Suppressor macrophage treated with lipopolysaccharide for 1 hour (primary cell): ENCODE measurements at regions not wholly inside any gene's neighbourhood (a gene's known extent, or its start where the extent isn't known, plus 50 kb on each side); places are given as distances from the start of the nearest gene placed in this dataset.
A peak's percentile ranks its signal among the peaks of the same experiment; 100 is the strongest.

Experiments
- DNase-seq, 3 donors: peaks; one replicate each; pipeline ENCODE4 v3.0.0-alpha.2; 2020 to 2022

DNA sequence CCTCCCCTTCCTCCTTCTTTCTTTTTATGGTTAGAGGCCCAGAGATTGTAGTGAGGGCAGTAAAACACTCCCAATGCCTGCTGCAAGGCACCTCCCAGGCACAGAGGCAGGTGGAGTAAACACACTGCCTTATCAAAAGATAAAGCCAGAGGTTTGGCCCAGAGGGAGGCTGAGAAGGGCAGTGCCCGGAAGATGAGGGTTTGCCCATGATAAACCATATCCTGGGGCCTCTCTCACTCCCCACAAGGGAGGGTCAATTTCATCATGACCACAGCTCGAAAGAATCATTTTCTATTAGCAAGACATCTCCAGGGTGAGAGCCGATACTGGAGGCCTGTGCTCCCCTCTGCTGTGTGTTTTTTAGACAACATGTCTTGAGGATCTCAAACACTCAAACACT lies 98.5 kb upstream of the FAM9C start:
- DNase-seq, result no peak

DNA sequence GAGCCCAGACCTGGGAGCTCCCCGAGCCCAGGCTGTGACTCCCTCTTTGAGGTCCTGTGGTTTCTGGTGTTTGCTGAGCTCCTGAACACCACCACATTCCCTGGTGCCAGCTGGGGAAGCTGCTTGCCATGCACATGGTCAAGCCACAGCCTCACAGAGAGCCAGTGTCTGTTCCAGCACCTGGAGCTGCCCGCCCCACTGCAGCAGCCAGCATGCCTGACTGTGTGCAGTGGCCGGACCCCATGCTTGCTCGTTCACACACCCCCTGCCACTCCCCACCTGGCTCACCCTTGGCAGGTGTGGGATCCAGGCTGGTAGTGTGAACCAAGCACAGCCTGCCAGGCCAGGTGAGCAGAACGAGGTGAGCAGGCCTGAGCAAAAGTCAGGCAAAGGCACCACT lies 95.6 kb upstream of the FAM9C start:
- DNase-seq, result no peak

DNA sequence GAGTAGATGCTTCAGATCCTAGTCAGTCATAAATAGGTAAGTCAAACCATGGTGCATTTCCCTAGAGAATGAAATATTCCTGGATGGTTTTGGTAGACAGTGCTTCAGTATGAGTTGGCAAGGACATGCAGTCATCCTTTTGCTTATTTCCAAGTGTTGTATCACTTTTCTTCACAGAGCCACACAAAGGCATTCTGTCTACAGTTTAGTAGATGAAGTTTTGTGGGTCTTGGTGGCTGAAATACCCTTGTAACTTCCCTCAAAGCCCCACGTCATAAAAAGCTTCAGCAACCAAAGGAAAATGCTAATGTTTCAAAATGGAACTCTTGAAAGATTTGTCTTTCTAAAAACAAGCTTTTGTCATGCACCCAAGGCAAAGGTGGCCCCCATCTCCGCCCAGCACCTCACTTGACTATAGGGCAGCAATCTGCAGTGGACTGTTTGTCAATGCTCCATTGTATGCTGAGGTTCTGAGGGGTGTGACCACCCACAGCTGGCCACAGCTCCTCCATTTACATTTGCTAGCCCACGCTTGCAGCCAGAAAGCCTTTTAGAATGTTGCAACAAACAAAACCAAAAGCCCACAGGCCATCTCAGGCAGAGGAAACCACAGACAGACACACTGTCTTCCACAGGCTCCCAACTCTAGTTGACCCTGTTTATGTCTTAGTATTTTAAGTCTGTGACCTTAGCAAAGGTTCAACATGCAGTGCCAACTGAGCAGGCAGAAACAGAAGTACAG lies 87.1 kb upstream of the FAM9C start:
- DNase-seq, result peak; percentile 19 to 67 (median 61)

DNA sequence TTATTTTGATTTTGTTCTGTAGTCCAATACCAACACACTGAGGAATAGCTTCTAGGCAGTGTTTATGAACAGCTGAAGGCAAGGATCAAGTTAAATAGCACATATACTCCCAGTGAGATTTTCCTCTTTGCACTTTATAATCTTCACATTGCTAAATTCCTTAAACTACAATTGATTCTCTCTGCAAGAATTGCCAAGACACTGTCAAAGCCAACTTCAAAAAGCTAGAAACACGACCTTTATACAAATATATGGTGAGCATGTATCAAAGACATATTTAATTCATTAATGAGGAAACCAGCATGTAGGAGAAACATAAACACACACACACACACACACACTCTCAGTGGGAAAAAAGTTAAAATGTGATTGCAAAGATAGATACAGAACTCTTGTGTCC lies 86.4 kb upstream of the FAM9C start:
- no peak for DNase-seq

DNA sequence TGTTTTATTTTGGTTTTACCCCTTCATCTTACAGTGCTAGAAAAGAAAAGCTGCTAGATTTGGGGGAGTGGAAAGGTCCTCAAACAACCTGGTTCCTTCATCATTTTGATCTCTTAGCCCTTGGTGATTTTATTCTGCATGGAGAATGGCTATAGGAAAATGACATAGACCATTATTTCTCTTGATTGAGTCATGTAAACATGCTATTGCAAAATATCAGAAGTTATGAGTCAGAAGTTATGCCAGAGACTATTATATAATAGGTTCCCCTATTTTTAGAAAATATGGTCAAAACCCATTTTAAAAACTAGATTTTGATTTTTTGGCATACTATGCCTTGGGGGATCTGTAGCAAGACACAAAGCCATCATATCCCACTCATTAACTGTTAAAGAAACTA lies 83.7 kb upstream of the FAM9C start:
- DNase-seq, result peak; percentile 24 to 80 (median 77)

DNA sequence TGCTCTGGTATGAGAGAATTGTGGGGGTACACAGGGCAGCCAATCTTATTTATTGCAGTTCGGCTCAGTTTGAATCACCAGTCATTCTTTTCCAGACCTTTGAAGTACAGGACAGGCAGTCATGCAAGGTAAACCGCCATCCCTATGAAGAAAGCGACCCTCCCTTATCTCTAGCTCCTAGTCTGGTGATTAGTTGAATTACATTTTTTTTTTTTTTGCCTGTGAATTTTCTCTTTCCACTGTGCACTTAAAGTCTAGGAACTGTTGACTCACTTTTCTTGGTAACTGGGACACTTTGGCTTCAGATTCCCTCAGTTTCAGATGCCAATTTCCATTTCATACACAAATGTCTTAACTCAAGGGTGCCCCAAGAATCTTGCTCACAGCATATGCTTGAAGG lies 82.4 kb upstream of the FAM9C start:
- DNase-seq, result peak in 1 of 3 donors; percentile 24

DNA sequence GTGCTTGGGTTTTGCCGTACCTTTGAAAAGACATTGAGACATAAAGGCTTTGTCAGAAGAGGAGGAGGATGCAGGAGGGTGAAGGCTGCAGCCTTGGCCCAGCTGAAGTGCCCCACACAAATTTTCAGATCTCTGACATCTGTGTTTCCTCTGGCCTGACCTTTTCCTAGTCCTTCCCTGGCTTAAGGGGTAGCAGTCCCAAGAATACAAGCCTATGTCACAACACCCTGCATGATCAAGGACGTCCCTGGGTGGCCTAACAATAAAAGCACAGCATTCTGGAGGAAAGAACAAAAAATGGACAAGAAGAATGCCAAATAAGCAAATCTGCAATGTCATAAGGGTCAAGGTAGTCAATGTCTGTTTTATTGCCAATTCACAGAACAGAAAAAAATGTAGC lies 80.8 kb upstream of the FAM9C start:
- no peak for DNase-seq

DNA sequence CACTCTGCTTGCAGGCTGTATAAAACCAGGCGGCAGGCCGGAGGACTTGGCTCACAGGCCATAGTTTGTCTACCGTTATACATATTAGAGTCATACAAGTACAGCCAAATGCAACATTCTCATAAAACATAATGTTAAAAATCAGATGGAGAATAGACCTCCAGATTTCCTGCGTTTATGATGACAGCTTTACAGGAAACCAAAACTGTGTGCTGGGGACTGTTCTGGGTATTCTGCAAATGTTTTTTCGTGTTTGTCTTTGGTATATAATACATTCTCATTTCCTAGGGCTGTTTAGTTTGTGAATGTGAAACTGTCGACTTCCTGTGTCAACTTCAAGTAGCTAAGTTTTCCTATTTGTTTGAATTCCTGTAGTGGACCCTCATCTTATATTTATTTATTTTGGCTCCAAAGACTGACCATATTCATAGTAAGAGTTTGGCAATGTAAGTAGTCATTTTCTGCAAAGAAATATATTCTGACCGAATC lies 79.5 kb upstream of the FAM9C start:
- DNase-seq, result no peak

DNA sequence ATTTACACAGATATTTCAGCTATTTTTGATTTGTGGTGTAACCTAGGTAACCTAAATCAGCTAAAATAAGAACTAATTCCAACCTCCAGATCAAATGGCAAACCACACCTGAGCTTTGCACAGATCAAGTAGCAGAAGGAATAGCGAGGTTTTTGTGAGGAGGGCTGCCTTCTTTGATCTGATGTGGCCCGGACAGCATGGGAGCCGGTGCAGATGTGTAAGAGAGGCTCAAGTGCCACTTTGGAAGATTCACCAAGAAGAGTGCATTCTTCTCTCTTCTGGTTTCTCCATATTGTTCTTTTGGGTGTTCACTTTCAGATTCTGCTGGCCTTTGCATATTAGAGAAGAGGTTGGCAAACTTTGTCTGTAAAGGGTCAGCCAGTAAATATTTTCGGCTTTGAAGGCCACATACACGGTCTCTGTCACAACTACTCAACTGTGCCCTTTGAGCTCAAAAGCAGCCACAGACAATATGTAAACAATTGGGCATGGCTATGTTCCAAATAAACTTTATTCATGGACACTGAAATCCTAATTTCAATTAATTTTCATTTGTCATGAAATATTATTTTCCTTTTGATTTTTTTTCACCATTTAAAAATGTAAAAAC lies 78.9 kb upstream of the FAM9C start:
- no peak for DNase-seq

DNA sequence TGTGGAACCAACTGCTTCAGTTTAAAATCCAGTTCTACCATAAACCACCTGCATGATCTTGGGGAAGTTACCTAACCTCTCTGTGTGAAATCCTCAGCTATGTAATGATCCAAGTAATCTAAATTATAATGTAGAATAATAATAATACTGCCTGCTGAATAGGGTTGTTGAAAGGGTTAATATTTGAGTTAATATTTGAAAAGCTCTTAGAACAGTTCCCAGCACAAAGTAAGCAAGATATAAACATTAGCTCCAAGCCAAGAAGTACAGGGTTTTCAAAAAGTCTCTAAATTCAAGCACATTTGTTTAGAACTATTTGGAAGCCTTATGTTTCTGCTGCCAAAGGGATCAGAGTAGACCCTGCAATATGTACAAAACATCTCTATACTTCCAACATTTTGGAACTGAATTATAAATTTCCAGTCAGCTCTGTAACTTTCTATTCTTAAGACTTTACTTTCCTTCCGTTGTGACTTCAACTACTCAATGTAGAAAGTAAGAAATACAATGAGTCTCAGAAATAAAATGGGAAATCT lies 76.7 kb upstream of the FAM9C start:
- DNase-seq, result no peak

DNA sequence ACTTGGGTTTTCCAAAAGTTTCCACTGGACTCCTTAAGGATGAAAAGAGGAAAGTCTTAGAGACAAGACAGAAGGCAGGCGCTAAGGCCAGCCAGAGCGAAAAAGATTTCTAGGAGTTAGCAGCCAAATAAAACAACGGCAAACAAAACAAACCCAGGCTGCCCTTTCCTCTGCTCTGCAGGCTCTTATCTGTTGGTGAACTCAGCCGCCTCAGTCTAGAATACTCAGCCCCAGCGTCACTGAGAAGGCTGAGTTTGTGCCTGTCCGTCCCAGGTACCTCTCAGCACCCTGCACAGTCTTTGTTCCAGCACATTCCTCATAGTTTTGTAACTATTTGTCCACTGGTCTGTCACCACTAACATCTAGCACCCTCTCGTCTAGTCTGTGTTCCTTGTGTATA lies 75.6 kb upstream of the FAM9C start:
- no peak for DNase-seq

DNA sequence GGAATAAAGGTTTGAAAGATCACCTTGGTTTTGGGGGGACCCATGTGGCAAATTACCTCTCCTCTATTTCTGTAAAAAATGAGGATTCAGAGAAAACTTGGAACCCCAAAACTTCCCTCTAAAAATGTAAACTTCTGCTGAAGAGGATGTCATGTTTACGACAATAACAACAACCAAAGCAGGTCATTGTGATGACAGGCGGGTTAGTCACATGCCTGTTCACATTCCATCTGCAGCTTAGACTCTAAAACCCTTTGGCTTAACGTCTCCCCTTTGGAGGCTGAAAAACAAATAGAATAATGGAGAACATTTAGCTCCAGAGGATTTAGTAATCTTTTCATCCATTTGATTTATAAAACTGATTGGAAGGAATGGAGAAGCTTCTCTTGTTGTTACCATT lies 75.0 kb upstream of the FAM9C start:
- no peak for DNase-seq

DNA sequence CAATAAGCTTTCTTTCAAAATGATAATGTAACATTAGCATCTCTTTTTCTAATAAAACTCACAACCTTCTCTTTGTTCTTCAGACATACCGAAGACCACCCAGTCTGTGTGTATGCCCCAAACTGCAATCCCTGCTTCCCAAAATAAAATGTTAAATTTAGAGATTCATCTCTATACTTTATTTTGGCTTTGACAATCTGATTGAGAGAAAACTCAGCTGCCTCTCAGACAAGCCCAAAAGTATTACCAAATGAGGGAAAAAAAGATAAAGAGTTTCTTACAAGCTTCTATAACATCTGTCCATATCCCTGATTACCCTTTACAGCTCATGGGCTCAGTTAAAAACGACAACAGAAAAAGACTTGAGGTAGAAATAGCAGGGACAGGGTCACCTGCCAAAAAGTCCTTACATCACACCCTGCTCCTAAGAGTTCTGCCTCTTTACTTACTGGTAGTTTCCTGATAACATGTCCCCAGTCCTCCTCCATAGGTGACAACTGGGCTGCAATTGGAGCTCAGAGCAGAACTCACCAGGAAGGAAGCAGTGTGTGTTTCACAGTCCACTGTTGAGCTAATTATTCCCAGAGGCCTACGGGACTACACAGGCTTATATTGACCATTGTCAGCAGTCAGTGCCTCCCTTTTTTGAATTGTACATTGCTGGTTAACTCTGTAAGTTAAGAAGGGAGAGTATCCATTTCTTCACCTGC lies 70.9 kb upstream of the FAM9C start:
- no peak for DNase-seq

DNA sequence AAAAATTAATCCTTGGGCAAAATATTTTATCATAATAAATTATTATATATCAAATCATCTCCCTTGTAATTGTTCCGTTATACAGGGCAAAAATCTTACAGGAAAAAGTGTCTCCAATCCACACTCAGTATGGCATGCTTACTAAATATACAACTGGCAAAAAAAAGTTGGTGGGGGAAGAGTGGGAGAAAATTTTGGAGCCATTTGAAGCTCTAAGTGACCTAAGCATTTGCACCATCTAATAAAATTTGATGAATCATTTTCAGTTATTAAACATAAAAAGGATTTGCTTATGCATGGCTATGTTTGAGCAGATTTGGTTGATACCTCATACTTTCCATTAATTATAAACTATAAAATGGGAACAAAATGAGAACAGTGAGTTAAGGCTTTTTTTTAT lies 68.1 kb upstream of the FAM9C start:
- DNase-seq, result no peak

DNA sequence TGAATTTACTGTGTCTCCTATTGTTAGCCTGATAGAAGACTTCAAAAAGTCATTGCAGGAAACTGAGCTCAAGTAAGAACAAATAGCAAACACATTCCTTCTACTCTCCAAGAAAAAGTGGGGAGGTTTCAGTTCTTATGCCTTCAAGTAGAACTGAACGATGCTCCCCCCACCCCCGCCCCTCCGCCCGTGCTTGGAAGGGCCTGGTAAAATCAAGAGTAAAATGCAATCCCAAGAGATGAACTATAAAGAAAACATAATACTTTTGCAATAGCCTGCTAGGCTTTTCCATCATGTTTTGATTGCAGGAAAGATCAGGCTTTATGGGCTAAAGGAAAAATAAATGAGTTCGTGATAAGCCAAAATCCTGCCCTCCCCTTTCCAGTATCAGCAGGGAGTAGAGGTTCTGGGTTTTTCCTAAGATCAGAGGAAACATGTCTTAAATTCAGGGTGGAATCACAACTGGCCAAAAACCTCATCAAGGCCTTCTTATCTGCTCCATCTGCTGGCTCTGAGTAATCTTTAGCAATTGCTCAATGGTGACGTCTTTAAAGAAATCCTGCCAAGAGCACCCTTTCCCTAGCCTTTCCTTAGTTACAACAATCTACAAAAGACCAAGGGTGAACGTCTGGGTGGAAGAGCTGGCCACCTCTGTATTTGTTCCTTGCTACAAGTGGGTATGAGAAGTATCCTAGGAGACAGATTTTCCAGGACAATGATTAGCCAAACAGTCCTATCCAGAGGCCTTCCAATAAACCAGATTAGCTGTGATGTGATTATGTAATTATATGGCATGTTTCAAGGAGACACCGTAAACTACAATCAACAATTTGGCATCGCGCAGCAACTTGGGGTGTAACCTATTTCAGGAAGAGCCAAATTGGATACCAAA lies 66.3 kb upstream of the FAM9C start:
- peak; percentile 53 to 72 (median 70) for DNase-seq

DNA sequence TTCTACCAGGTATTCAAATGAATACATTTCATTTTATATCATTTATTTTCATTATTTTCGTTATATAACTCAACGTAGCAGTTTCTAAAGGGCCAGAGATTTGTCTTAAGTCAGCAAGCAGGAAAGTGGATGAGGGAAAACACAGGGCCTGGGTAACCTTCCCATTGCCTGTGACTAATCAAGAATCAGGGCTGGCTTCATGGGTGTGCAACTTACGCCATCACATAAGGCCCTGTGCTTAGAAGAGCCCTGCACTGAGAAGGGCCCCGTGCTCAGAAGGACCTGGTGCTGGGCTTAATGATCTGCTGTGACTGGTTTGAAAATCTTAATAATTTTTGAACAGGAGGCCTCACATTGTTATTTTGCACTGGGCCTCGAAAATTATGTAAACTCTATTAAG lies 65.4 kb upstream of the FAM9C start:
- DNase-seq, result no peak

DNA sequence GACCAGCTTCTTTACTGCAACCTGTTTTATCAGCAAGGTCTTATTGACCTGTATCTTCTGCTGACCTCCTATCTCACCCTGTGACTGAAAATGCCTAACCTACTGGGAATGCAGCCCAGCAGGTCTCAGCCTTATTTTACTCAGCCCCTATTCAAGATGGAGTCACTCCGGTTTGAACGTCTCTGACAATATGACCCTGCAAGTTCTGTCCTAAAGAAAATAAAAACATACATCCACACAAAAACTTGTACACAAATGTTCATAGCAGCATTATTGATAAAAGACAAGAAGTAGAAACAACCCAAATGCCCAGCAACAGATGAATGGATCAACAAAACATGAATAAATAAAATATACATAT lies 59.5 kb upstream of the FAM9C start:
- no peak for DNase-seq

DNA sequence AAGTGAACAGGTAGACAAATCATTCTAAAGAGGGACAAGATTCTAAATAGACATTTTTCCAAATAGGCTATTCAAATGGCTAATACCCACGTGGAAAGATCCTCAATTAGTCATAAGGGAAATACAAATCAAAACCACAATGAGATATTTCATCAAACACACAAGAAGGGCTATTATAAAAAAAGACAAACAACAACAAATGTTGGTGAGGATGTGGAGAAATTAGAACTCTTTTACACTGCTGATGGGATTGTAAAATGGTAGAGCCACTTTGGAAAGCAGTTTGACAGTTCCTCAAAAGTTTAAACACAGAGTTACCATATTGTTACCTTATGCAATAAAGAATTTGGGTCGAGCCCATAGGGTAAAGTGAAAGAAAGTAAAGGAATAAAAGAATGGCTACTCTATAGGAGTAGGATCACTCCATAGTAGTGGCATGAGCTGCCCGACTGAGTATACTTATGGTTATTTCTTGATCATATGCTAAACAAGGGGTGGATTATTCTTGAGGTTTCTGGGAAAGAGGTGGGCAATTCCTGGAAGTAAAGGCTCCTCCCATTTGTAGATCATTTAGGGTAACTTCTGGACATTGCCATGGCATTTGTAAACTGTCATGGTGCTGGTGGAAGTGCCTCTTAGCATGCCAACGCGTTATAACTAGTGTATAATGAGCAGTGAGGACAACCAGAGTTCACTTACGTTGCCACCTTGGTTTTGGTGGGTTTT lies 58.9 kb upstream of the FAM9C start:
- DNase-seq, result peak in 2 of 3 donors; percentile 56 to 66

DNA sequence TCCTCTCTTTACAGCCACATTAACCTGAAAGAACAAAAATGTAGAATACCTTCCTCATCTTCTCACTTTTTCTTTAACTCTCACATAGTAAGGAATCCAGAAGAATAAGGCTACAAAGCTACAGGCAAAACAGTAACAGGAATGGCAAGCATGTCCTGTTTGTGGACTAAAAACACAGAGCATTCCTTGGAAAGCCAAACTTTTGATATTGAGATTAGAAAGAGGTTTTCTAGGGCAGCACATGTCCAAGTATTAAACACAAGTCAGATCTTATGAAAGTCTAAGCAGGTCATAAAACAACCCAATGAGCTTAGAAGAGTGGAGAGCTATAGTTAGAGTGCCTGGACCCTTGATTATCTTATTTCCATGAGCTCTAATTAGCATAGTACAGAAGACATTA lies 58.2 kb upstream of the FAM9C start:
- no peak for DNase-seq

DNA sequence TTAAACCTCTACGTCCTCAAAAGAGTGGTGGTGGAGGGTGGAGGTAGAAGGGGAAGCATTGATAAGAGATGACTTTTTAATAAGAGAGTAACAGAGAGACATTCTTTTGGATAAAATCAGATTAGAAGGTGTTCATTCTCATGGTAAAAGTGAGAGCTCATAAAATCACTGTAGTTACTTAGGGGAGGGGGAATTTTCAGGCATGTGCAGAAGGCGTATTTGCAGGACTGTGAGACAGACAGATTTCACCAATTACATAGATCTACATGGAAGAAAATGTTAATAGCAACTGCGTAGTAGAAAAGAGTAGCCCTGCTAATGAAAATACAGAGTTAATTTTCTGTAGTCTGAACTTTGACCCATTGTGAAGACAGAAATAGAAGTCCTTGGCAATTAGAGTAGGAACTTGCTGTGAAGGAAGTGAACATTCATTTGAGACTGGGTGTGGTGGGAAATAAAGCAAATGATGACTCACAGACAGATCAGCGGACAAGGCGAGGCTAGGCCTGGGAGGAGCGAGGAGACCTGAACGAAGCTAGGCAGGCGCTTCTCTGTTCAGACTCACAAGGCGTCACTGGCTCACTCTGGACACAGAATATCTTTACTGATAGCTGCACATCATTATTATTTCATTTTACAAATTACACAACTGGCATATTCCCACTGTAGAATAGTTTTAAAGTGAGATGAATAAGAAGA lies 57.2 kb upstream of the FAM9C start:
- peak; percentile 74 to 88 (median 84) for DNase-seq

DNA sequence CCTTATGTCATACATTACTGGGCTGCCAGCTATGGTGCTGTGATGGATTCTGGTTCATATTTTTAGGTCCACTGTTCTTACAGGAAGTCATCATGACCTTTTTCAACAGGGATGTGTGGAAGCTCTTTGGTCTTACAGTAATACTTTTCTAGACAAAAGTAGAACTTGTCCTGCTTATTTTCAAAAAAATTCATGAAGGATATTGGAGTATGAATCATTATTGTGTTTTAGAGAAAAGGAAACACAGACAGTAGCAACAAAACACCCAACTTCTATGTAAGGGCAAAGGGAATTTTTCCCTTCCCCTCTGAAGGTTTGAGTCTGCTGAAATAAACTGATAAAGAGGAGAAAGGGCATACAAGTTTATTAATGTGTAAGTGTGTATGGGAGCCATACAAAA lies 54.7 kb upstream of the FAM9C start:
- peak in 2 of 3 donors; percentile 68 to 78 for DNase-seq
